ENCODE measurements at regions not wholly inside any gene's neighbourhood (a gene's known extent, or its start where the extent isn't known, plus 50 kb on each side); places are given as distances from the start of the nearest gene placed in this dataset.

- Histone ChIP-seq H3K4me1 (ENCODE audit: control insufficient read depth in 1 of 2, insufficient read depth in 2 of 2, low read length in 2 of 2) (peaks cover 0 to 5% of the 10 kb centered on the region in 2 experiments; a peak in 1 of 4 replicates), H3K9ac (ENCODE audit: low read length) (no peak overlapping the region), H3K4me3 (replicated peaks in 1 of 2; ENCODE audit: low read depth in 1 of 2, low read length in 2 of 2) (no peak overlapping the region), H3K27me3 (ENCODE audit: insufficient read depth, low read length) (peaks cover 11% of the 10 kb centered on the region; the same call in 1 of the 2 replicates), H2AFZ (ENCODE audit: low read depth, low read length, poor library complexity, severe bottlenecking) (no peak overlapping the region), H3K36me3 (ENCODE audit: control insufficient read depth in 1 of 2, insufficient read depth in 2 of 2, low read length in 2 of 2) (no peaks in the 10 kb centered on the region), H3K27ac (ENCODE audit: low read depth, low read length) (no peak overlapping the region), H3K4me2 (ENCODE audit: low read length) (no peak overlapping the region), H4K20me1 (ENCODE audit: insufficient read depth) (no peaks in the 10 kb centered on the region), H3K79me2 (ENCODE audit: insufficient read depth, low read length) (no peaks in the 10 kb centered on the region), H3K9me2 (ENCODE audit: insufficient read depth) (no peaks in the 10 kb centered on the region), H3K9me3 (ENCODE audit: control insufficient read depth in 1 of 2, insufficient read depth in 1 of 2, low read depth in 1 of 2, low read length in 2 of 2) (no peaks in the 10 kb centered on the region)
- BruUV-seq (replicated peaks) = no TSS peak
- CTCF ChIA-PET = no interaction called here
- RAD21 ChIA-PET (ENCODE audit: low non-redundant PET in 1 of 2, low total read pairs in 2 of 2, uncharacterized antibody in 2 of 2, unreplicated experiment in 2 of 2) = no interaction called here
- intact Hi-C loops (cut with micrococcal nuclease) = no loop called here
- no peak for TF ChIP-seq CEBPB (IDR thresholded peaks at IDR 0.05; ENCODE audit: low read depth)
- no peak for TF ChIP-seq ZNF274 (IDR thresholded peaks at IDR 0.05; ENCODE audit: low read depth, low read length)
- TF ChIP-seq, protein P1, sequence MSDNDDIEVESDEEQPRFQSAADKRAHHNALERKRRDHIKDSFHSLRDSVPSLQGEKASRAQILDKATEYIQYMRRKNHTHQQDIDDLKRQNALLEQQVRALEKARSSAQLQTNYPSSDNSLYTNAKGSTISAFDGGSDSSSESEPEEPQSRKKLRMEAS (IDR thresholded peaks at IDR 0.05) = no peak
- TF ChIP-seq, protein P2, sequence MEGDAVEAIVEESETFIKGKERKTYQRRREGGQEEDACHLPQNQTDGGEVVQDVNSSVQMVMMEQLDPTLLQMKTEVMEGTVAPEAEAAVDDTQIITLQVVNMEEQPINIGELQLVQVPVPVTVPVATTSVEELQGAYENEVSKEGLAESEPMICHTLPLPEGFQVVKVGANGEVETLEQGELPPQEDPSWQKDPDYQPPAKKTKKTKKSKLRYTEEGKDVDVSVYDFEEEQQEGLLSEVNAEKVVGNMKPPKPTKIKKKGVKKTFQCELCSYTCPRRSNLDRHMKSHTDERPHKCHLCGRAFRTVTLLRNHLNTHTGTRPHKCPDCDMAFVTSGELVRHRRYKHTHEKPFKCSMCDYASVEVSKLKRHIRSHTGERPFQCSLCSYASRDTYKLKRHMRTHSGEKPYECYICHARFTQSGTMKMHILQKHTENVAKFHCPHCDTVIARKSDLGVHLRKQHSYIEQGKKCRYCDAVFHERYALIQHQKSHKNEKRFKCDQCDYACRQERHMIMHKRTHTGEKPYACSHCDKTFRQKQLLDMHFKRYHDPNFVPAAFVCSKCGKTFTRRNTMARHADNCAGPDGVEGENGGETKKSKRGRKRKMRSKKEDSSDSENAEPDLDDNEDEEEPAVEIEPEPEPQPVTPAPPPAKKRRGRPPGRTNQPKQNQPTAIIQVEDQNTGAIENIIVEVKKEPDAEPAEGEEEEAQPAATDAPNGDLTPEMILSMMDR (IDR thresholded peaks at IDR 0.05 in 2 of 3, conservative IDR thresholded peaks at IDR 0.05 in 1 of 3; ENCODE audit: borderline replicate concordance in 1 of 3, insufficient read depth in 1 of 3, low read depth in 2 of 3, low read length in 2 of 3) = no peak
- TF ChIP-seq EZH2phosphoT487 (IDR thresholded peaks at IDR 0.05; ENCODE audit: borderline replicate concordance) = no peak
- TF ChIP-seq YY1 (IDR thresholded peaks at IDR 0.05; ENCODE audit: extremely low read depth, insufficient replicate concordance, low read depth, low read length) = no peak
- TF ChIP-seq SP1 (IDR thresholded peaks at IDR 0.05; ENCODE audit: low read depth) = no peak
- TF ChIP-seq SRF (IDR thresholded peaks at IDR 0.05; ENCODE audit: low read depth) = no peak
- TF ChIP-seq CBX3 (IDR thresholded peaks at IDR 0.05; ENCODE audit: low read depth) = no peak
- TF ChIP-seq FOSL1 (IDR thresholded peaks at IDR 0.05; ENCODE audit: low read depth) = no peak
- TF ChIP-seq TCF7L2 (IDR thresholded peaks at IDR 0.05; ENCODE audit: borderline replicate concordance, extremely low read depth, insufficient read depth, insufficient read length) = no peak
- TF ChIP-seq EZH2 (IDR thresholded peaks at IDR 0.05) = no peak
- TF ChIP-seq, protein P3, sequence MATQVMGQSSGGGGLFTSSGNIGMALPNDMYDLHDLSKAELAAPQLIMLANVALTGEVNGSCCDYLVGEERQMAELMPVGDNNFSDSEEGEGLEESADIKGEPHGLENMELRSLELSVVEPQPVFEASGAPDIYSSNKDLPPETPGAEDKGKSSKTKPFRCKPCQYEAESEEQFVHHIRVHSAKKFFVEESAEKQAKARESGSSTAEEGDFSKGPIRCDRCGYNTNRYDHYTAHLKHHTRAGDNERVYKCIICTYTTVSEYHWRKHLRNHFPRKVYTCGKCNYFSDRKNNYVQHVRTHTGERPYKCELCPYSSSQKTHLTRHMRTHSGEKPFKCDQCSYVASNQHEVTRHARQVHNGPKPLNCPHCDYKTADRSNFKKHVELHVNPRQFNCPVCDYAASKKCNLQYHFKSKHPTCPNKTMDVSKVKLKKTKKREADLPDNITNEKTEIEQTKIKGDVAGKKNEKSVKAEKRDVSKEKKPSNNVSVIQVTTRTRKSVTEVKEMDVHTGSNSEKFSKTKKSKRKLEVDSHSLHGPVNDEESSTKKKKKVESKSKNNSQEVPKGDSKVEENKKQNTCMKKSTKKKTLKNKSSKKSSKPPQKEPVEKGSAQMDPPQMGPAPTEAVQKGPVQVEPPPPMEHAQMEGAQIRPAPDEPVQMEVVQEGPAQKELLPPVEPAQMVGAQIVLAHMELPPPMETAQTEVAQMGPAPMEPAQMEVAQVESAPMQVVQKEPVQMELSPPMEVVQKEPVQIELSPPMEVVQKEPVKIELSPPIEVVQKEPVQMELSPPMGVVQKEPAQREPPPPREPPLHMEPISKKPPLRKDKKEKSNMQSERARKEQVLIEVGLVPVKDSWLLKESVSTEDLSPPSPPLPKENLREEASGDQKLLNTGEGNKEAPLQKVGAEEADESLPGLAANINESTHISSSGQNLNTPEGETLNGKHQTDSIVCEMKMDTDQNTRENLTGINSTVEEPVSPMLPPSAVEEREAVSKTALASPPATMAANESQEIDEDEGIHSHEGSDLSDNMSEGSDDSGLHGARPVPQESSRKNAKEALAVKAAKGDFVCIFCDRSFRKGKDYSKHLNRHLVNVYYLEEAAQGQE (IDR thresholded peaks at IDR 0.05; ENCODE audit: low read depth) = no peak
- no peak for DNase-seq (ENCODE audit: low read depth, low spot score)
- ATAC-seq = no peak
- POLR2A ChIA-PET = no interaction called here
These were observed 105.0 kb upstream of the TLE3 start for GRCh38 chr15:70202756-70203155.
